CD4-positive, alpha-beta T cell treated with Interleukin-10 for 1 hour (primary cell): ENCODE measurements at regions not wholly inside any gene's neighbourhood (a gene's known extent, or its start where the extent isn't known, plus 50 kb on each side); places are given as distances from the start of the nearest gene placed in this dataset.

Experiments
- DNase-seq: peaks from one replicate; pipeline ENCODE4 v3.0.0-alpha.2; 2020

DNA sequence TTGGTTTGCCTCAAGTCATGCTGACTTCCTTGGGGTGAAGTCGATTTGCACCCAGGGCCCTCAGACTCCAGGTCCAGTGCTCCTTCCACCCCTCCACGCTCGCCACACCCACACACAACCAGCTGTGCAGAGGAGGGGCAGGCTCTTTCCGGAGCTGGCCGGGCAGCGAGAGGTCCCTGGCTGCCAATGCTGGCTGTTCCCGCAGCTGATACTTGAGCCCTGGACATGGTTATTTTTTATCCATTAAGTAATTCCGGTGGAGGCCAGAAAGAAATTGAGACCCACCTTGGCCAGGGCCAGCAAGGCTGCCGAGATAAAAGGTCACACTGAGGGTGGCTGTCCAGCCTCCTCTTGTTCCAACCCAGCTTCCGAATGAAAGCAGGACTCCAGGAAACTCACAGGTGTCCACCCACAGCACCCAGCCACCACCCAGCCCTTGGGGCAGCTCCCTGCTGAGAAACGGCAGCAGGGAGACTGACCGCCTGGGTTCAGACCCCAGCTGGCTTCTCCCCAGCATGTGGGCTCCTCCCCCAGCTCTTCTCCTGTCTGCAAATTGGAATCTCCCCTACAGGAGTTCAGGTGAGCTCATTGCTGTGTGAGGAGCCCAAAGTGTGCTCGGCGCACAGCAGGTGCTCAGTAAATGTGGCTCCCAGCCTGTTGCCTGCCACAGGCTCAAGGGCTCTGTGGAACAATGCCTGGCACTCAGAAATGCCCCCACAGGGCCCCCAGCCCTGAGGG is 77.8 kb downstream of the PDGFA start:
- no peak for DNase-seq

DNA sequence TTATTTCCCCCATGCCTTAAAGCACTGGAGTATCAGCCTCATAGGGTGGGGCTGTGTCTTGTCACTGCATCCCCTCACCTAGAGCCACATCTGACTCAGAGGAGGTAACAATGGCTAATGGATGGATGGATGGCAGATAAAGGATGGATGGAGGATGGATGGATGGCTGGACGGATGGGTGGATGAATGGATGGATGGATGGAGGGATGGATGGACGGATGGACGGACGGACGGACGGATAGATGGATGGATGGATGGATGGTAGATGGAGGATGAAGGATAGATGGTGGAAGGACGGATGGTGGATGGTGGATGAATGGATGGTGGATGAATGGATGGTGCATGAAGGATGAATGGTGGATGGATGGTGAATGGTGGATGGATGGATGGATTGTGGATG is 77.2 kb downstream of the PDGFA start:
- DNase-seq = no peak

DNA sequence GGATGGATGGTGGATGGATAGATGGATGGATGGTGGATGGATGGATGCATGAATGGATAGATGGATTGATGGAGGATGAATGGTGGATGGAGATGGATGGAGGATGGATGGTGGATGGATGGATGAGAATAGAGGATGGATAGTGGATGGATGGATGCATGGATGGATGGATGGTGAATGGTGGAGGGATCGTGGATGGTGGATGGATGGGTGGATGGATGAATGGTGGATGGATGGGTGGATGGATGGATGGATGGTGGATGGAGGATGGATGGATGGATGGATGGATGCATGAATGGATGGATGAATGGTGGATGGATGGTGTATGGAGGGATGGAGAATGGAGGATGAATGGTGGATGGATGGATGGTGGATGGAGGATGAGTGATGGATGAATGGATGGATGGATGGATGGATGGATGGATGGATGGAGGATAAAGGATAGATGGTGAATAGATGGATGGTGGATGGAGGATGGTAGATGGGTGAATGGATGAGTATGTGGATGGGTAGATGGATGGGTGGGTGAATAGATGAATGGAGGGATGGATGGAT is 76.3 kb downstream of the PDGFA start:
- DNase-seq = no peak

DNA sequence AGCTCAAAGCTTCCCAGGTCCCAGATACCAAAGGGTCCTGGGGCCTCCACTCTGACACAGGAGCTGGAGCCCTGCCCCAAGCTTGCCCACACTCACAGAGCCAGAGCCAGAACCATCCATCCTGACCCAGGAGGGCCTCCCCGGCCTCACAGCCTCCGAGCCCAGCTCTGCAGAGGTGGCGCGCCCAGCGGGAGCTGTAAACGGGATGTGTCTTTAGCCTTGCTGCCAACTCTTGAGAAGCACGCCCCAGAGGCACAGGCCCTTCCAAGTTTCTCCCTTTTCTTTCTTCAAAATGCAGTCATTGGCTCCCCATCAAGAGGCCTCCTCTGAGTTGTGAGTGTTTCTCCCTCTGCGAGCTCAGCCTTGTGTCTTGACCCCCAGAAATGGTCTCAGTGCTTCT is 75.0 kb downstream of the PDGFA start:
- DNase-seq = no peak

DNA sequence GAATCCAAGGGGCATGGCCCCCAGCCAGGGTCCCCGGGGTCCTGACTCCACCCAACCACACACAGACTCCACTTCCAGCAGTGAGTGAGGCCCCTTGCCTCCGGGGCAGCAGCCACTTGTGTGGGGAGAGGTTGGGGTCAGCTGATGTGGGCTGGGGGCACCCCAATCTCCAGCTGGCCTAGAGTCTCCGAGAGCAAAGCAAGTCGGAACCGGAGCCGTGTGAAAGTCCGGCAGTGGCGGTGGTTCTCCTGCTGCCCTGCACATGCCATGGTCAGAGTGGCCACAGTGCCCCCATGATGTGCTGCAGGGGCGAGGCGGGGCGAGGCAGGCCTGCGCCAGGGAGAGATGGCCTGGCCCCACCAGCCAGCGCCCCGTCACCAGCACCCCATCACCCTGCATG is 74.6 kb downstream of the PDGFA start:
- no peak for DNase-seq

DNA sequence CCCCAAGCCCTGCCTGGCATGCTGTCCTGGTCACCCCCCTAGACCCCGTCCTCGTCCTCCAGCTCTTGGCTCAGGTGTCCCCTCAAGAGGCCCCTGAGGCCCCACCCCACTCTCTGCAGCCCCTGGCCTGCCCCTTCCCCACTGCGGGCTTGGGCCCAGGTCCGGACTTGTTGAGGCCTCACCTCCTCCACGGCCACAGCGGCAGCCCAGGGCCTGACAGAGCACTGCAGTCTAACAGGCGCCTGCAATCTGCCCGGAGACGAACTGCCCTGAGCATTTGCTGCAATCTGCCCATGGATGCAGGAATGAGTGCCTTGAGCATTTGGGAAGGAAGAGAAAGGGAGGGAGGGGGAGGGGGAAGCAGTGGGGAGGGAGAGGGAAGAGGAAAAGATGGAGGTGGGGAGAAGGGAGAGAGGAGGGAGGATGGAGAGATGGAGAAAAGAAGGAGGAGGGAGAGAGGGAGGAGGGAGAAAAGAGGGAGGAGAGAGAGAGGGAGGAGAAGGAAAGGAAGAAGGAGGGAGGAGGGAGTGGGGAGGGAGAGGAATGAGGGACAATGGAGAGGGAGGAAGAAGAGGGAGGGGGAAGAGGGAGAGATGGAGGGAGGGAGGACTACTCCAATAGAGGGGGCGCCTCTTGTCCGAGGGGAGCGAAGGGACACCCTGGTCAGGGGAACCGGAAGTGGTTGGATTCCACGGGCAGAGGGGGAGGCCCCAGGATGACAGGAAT is 73.9 kb downstream of the PDGFA start:
- DNase-seq = no peak

DNA sequence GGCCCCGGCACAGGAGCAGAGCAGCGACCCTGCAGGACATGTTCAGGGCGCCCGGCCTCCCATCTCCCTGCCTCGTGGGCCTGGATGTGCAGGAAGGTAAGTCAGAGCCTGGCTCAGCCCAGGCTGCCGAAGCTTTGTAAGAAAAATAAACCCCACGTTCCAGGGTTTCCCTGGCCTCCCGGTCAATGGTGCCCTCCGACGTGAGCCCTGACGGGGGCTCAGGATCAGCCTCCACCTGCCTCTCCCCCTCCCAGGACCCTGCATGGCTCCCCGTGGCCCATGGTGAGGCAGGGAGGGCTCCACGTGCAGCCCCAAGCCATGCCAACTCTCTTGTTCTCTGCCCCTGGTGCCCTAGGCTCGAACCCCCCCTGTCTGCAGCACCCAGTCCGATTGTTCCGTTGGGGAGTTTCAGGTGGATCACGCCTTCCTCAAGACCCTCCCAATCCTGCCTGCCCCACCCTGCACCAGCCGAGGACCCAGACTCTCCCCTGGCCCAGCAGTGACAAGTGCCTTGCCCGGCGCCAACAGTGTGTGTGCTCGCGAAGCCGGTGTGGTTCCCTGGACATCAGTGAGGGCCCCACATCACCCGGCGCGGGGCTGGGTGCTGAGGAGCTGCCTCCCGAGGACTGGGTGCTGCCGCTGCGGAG is 73.2 kb downstream of the PDGFA start:
- DNase-seq = no peak
